ENCODE measurements at regions not wholly inside any gene's neighbourhood (a gene's known extent, or its start where the extent isn't known, plus 50 kb on each side); places are given as distances from the start of the nearest gene placed in this dataset.

DNA sequence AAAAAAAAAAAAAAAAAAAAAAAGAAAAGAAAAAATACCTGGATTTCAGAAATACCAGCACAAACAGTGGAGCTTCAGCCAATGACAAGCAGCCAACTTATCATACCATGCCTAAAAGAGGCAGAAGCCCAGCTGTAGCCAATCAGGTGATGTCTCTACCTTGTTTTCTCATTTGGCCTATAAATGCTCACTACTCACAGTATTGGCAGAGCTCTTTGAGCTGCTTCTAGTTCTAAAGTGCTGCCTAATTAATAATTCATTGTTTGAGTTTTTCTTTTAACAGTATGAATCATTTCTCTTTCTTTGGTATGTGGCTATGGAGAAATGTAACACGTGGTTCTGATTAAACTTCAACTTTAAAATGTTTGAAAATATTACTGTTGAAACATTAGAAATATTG is 188.8 kb upstream of the TECRL start:
- H3K27me3 ChIP-seq (ENCODE audit: insufficient read depth, poor library complexity, severe bottlenecking) = no peaks in the 10 kb centered on the region
- H3K27ac ChIP-seq (replicated peaks) = no peak overlapping the region
- TF ChIP-seq, protein P1, sequence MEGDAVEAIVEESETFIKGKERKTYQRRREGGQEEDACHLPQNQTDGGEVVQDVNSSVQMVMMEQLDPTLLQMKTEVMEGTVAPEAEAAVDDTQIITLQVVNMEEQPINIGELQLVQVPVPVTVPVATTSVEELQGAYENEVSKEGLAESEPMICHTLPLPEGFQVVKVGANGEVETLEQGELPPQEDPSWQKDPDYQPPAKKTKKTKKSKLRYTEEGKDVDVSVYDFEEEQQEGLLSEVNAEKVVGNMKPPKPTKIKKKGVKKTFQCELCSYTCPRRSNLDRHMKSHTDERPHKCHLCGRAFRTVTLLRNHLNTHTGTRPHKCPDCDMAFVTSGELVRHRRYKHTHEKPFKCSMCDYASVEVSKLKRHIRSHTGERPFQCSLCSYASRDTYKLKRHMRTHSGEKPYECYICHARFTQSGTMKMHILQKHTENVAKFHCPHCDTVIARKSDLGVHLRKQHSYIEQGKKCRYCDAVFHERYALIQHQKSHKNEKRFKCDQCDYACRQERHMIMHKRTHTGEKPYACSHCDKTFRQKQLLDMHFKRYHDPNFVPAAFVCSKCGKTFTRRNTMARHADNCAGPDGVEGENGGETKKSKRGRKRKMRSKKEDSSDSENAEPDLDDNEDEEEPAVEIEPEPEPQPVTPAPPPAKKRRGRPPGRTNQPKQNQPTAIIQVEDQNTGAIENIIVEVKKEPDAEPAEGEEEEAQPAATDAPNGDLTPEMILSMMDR (IDR thresholded peaks at IDR 0.05; ENCODE audit: insufficient read depth, low read length) = no peak
- TF ChIP-seq SPI1 (IDR thresholded peaks at IDR 0.05; ENCODE audit: borderline replicate concordance, low read depth) = no peak
- no peak overlapping the region for H3K4me3 ChIP-seq (replicated peaks; ENCODE audit: insufficient read depth, low read length)
- no peak for DNase-seq (ENCODE audit: low read depth in 1 of 2, low spot score in 1 of 2)

DNA sequence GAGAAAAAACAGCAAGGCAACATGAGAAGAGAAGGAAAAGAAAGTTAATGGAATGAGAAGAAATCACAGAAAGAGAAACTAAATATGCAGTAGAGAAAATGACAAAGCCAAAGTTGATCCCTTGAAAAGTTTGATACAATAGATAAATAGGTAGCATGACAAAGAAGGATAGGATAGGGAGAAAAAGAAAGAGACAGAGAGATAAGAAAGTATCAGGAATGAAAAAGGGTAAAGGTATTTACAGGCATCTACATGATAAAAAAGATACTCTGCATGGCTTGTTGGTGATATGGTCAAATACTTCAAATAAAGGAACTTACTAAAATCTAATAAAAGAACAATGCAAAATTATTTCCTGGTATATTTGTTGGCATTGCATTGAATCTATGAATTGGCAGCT is 185.5 kb upstream of the TECRL start:
- TF ChIP-seq SPI1 (IDR thresholded peaks at IDR 0.05; ENCODE audit: borderline replicate concordance, low read depth) = no peak
- TF ChIP-seq POLR2AphosphoS5 (IDR thresholded peaks at IDR 0.05; ENCODE audit: low read depth) = no peak
- TF ChIP-seq, protein P2, sequence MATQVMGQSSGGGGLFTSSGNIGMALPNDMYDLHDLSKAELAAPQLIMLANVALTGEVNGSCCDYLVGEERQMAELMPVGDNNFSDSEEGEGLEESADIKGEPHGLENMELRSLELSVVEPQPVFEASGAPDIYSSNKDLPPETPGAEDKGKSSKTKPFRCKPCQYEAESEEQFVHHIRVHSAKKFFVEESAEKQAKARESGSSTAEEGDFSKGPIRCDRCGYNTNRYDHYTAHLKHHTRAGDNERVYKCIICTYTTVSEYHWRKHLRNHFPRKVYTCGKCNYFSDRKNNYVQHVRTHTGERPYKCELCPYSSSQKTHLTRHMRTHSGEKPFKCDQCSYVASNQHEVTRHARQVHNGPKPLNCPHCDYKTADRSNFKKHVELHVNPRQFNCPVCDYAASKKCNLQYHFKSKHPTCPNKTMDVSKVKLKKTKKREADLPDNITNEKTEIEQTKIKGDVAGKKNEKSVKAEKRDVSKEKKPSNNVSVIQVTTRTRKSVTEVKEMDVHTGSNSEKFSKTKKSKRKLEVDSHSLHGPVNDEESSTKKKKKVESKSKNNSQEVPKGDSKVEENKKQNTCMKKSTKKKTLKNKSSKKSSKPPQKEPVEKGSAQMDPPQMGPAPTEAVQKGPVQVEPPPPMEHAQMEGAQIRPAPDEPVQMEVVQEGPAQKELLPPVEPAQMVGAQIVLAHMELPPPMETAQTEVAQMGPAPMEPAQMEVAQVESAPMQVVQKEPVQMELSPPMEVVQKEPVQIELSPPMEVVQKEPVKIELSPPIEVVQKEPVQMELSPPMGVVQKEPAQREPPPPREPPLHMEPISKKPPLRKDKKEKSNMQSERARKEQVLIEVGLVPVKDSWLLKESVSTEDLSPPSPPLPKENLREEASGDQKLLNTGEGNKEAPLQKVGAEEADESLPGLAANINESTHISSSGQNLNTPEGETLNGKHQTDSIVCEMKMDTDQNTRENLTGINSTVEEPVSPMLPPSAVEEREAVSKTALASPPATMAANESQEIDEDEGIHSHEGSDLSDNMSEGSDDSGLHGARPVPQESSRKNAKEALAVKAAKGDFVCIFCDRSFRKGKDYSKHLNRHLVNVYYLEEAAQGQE (IDR thresholded peaks at IDR 0.05; ENCODE audit: insufficient replicate concordance, low read depth) = no peak
- TF ChIP-seq, protein P1 (IDR thresholded peaks at IDR 0.05; ENCODE audit: insufficient read depth, low read length) = no peak
- no peak for TF ChIP-seq GABPA (IDR thresholded peaks at IDR 0.05; ENCODE audit: low read depth)
- no peaks in the 10 kb centered on the region for H3K27me3 ChIP-seq (ENCODE audit: insufficient read depth, poor library complexity, severe bottlenecking)
- no peak overlapping the region for H3K4me3 ChIP-seq (replicated peaks; ENCODE audit: insufficient read depth, low read length)
- H3K27ac ChIP-seq (replicated peaks) = no peak overlapping the region
- no peak for DNase-seq (ENCODE audit: low read depth in 1 of 2, low spot score in 1 of 2)

DNA sequence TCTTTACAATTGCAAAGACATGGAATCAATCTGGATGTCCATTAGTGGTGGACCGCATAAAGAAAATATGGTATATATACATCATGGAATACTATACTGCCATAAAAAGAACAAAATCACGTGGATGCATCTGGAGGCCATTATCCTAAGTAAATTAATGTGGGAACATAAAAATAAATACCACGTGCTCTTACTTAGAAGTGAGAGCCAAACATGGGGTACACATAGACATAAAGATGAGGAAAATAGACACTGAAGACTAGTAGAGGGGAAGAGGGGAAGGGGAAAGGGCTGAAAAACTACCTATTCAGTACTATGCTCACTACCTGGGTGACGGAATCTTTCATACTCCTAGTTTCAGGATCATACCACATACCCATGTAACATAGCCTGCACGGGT is 179.3 kb upstream of the TECRL start:
- H3K4me3 ChIP-seq (replicated peaks; ENCODE audit: insufficient read depth, low read length) = no peak overlapping the region
- H3K27ac ChIP-seq (replicated peaks) = no peak overlapping the region
- TF ChIP-seq GABPA (IDR thresholded peaks at IDR 0.05; ENCODE audit: low read depth) (no peak), POLR2AphosphoS5 (IDR thresholded peaks at IDR 0.05; ENCODE audit: low read depth) (no peak), SPI1 (IDR thresholded peaks at IDR 0.05; ENCODE audit: borderline replicate concordance, low read depth) (no peak)
- TF ChIP-seq, protein P1 (IDR thresholded peaks at IDR 0.05; ENCODE audit: insufficient read depth, low read length) = no peak
- TF ChIP-seq, protein P2 (IDR thresholded peaks at IDR 0.05; ENCODE audit: insufficient replicate concordance, low read depth) = no peak
- no peaks in the 10 kb centered on the region for H3K27me3 ChIP-seq (ENCODE audit: insufficient read depth, poor library complexity, severe bottlenecking)
- DNase-seq (ENCODE audit: low read depth in 1 of 2, low spot score in 1 of 2) = no peak

DNA sequence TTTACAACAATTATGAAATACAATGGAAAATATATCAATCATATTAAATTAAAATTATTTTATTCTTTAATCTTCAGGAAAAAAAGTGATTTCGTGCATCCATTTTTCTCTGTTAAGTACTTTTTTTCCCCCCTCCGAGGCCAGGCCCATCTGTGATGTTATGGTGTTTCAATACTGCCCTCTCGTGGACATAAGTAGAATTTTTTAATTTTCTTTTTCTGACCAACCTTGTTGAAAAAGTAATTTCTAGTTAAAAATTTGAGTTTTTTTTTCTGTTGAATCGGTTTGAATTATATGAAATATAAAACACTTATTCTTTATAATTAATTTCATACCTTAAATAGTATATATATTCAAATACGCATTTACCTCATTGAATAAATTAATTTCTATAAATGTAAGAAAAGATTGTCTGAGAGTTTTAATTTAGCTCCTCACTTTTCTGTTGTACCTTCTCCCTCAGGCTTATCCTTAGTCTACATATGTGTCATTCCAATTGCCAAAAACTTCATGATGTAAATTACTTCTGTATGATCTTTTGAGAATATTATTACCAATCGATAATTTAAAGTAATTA is 175.8 kb upstream of the TECRL start:
- H3K27ac ChIP-seq (replicated peaks) = no peak overlapping the region
- H3K4me3 ChIP-seq (replicated peaks; ENCODE audit: insufficient read depth, low read length) = no peak overlapping the region
- H3K27me3 ChIP-seq (ENCODE audit: insufficient read depth, poor library complexity, severe bottlenecking) = no peaks in the 10 kb centered on the region
- TF ChIP-seq, protein P2 (IDR thresholded peaks at IDR 0.05; ENCODE audit: insufficient replicate concordance, low read depth) = no peak
- TF ChIP-seq GABPA (IDR thresholded peaks at IDR 0.05; ENCODE audit: low read depth) (no peak), POLR2AphosphoS5 (IDR thresholded peaks at IDR 0.05; ENCODE audit: low read depth) (no peak)
- peak in 1 of 2 experiments; percentile 12 for DNase-seq (ENCODE audit: low read depth in 1 of 2, low spot score in 1 of 2)
